ENCODE measurements at regions not wholly inside any gene's neighbourhood (a gene's known extent, or its start where the extent isn't known, plus 50 kb on each side); places are given as distances from the start of the nearest gene placed in this dataset.
"Not testable (repeated sequence)": the region's sequence is repeated elsewhere in the genome, so short reads cannot be mapped to it uniquely, and the experiment has no call there.

- DNase-seq: peak; percentile 70
Measured at GRCh38 chr3:72161881-72162595, 377.1 kb upstream of the PROK2 start.

- DNase-seq: not testable (repeated sequence)
Measured at GRCh38 chr3:72161285-72161684, 376.3 kb upstream of the PROK2 start.

- no peak for DNase-seq
Measured at GRCh38 chr3:72160351-72160750, 375.4 kb upstream of the PROK2 start.

GRCh38 chr3:72159487-72159886 lies 374.5 kb upstream of the PROK2 start:
- no peak for DNase-seq

DNA sequence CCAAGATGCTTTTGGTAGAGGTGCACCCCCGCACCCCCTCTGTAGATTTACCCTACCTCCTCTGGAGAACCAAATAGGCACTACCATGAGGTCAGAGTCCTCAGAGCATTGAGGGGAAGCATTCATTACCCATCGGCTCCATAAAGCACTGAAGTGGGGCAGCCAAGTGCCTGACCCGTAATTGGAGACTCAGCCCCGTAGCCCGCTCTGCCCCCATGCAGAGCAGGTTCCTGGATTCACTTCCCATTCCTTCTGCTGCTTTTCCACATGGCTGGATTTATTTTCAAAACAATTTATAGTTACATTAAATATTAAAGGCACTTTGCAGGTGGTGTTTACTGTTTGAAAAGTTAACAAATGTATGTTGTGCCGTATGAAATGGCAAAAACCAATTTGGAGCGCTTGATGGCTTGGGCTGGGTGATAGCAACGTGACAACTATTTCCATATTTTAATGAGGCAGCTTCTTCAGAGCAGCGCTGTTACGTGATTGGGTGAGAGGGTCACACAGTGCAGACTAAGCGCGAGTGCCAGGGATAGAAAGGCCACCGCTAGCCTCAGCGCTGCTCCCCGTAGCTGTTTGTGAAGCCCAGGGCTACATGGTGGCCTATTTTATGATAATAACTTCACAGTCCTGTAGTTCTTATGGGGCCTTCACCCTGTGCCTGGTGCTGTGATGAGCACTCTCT lies 373.8 kb upstream of the PROK2 start:
- peak; percentile 12 for DNase-seq

DNA sequence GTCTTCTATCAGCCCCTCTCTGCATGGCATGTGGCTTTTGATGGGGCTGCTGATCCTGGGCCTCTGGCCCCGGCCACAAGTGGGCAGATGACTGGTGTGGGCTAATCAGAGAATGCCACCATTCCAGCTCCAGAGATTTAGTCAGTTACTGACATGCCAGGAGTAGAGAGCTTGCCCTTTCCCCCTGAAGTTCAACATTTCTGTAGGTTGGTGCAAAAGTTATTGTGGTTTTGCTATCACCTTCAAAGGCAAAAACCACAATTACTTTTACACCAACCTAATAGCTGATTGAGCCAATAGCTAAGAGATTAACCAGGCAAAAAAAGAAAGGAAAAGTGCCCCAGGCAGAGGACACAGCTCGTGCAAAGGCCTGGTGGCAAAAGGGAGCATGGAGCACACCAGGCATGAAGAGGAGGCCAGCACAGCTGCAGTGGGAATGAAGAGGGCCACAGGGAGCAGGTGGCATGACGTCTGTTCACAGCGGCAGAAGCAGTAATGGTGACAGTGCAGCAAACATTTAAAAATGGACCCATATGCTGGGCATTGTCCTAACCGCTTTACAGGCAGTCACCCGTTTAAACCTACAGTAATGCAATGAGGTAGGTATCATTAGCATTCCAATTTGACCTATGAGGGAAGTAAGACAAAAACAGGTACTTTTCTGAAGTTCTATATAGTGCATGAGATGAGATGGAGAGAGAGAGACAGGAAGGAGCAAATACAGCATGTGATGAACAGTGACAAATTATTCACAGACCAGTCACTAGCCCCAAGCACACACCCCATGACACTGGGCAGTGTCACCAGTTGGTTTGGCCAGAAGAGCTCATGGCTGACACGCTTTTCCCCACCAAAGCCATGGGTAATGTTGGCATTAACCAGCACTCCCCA lies 373.0 kb upstream of the PROK2 start:
- no peak for DNase-seq

DNA sequence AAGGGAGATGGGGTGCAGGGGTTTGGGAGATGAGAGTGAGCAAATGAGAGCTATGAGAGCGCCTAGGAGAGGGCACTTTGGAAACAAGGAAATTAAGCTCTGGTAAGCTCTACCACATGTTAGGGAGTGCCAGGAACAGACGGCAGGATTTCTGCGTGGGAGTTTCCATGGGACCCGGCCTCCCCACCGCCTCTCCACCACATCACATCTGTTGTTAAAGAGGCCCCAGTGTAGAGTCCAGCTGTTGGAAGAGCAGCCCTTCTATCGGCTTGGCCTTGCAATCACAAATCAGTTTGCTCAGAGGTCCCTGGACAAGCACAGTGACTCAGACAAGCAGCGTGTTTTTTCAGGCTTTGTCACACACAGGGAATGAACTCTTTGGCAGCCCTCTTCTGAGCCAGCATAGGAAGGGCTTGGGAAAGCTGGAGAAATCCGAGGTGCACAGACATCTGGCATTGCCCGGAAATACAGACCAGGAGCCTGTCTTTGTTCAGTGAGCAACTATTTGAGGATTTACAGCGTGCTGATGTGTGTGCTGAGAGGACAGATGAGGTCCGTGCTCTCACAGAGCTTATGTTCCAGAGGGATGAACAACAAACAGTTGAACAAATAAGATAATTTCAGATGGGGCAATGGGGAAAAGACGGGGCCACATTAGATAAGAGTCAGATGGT lies 370.6 kb upstream of the PROK2 start:
- no peak for DNase-seq

GRCh38 chr3:72154391-72155335 lies 369.7 kb upstream of the PROK2 start:
- no peak for DNase-seq

DNA sequence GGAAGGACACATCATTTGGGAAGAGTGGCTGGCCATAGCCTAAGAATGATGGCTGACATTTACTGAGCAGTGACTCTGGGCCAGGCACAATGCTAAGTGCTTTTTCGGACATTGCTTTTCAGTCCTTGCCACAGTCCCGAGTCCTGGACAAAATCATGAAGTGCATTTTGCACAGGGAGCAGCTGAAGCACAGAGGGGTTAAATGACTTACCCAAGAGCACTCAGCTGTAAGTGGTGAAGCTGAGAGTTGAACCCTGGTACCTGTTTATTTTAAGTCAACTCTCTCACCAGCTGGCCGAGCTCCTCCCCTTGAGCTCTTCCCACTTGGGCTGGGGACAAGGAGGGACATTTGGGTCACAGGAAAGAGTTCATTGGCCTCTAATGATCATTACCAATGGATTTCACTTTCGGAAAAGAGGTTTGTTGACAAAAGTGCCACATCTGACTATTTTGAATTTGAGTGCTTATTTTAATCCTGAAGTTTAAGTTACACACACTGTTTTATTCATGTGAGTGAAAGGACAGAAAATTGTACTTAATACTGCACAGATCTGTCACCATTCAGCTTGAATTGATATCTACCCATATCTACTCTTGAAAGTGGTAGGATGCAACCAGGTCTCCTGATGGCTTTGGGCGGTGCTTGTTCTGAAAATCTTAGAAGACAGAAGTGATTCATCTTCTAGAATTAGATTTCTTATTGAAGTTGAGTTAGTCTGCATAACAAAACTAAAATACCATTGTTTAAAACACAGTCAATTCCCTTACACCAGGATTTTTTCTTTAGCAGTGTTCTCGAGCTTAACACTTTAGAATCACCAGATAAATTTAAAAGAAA lies 368.7 kb upstream of the PROK2 start:
- no peak for DNase-seq

DNA sequence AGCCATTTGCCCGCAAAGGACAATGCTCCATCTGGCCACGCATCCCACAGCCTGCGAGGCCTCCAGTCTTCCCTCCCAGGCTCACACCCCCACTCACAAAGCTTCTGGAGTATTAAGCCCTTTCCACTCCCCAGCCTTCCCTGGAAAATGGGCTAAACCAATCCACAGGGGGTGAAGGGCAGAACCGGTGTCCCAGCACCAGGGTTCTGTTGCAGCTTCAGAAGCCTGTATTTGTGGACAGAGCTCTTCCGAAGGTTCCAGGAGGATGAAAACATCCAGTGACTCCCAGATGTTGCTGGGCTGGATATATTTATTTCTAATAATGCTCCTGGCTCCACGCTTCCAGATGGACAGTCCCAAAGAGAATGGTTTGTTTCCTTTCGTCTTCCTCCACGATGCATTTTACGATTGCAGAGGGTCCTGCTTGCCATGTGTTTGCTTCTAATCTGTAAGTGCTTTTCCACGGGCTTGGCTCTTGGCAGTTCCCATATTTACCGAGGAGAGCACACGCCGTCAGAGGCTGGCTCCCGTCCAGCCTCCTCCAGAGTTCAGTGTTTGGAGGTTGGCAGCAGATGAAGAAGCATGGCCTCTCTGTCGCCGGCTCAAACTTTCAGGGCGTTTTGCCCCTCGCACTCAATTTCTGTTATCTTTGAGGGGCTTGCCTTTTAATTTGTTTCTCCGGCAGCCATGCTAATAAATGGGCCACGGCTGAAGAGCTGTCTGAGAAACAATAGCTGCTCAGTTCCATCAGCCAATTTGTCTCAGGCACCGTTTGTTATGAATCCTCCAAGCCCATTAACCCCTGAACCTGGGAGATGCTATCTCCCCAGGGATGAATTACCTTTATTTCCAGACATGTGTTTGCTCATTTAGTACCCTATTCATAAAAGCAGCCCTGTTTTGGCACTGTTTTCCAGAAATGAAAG lies 367.9 kb upstream of the PROK2 start:
- peak; percentile 97 for DNase-seq

DNA sequence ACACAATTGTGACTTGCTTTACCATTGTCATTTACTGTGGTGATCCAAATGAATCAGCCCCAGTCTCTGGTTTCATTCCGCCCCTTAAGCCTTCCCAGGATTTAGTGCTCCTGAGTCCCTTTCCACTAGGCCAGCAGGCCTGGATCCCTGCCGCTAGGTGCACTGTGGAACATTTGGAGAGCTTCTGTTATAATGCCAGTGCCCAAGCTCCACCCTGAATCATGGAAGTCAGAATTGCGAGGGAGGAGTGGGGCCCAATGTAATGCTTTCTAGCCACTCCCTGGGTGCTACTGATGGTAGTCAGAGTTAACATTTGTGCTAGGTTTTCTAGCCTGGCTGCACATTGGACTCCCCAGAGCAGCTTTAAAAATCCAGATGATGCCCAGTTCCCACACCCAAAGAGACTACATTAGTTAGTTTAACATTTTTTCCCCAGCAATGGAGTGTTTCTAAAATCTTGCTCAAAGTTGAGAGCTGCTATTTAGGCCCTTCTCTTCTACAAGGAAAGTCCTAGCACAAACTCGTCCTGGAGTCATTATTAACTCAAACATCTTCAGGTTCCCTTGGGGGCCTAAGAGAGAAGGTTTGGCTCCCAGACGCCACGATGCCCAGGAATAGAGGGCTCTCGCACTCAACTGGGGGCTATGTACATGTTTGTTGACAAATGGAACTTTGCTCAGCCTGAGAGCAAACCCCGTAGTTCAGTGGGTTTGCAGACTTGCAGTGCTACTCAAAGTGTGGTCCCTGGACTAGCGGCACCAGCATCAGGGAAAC lies 366.7 kb upstream of the PROK2 start:
- no peak for DNase-seq

DNA sequence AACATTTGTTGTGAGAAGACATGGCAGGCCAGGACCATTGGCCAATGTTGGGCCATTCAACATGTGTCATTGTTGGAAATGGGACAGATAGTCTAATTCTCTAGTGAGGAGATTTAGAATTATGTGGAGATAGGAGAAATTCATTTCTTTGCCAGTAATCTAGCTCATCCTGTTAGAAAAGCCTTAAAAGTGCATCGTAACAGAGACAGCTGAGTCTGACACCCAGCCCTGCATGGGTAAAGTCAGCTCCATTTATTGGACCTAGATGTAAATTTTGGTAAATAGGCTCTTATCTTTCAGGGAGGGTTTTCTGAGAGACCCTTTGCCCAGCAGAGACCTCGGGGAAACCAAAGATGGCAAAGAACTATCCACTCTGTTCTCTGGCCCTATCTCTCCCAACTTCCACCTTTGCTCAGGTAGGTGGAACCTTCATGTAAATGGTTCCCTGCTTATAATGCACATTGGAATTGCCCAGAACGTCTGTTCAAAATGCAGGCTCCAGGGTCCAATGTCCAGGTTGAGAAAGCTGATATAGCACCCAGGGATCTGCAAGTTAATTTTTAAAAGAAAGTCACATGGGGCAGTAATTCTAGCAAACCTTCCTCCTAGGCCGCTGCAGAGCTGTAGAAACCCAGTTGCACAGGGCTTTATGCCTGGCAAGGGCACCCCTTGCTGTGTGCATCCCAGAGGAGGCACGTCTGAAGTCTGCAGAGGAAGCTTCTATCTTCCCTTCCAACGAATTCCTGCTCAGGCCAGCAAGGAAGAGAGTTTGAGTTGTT lies 365.9 kb upstream of the PROK2 start:
- DNase-seq: no peak

GRCh38 chr3:72149645-72150300 lies 364.8 kb upstream of the PROK2 start:
- no peak for DNase-seq

DNA sequence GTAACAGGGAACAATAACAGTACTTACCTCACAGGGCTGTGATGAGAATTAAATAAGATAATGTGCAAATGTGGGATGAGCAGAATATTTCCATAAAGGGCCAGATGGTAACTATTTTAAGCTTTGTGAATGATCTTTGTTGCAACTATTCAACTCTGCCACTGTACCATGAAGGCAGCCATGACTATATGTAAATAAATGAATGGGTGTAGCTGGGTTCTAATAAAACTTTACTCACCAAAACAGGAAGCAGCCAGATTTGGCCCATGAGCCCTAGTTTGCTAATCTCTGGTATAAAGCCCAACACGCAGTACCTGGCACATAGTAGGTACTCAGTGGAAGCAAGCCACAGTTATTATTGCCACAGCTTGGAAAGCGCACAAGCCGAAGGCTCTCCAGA lies 362.7 kb upstream of the PROK2 start:
- DNase-seq: no peak

GRCh38 chr3:72145506-72146380 lies 360.8 kb upstream of the PROK2 start:
- DNase-seq: peak; percentile 0

DNA sequence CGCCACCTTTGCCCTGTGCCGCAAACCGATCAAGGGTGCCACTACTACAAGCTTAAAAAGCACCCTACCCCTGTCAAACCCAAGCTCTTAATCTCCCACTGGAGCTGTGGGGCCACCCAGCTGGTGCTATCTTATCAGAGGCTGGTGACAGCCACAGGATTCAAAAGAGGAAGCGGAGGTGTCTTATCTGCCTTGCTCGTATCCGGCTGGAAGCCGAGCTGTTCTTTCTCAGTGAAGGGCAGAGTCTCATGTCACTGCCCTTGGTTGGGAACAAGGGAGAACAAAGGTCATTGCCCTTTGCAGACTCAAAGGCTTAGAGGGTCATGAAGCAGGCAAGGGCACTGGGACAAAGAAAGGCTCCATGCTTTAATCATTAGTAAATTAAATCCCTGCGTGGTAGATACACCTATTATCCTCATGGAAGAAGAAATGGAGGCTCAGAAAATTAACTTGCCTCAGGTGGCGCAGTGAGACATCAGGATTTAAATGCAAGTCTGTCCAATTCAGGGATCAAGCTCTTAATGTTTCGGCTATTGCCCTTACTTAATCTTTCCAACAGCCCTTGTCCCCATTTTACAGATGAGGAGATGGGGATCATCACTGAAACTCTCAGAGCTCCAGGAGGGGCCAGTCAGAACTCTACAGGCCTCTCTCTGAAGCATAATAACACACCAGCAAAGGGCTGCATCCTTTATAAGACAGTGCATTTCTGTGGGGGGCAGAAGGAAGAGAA lies 360.0 kb upstream of the PROK2 start:
- DNase-seq: no peak

Measured in NCI-H1105 treated with DMSO at 0.1 percent for 48 hours (cell line).